GM18907 (cell line): ENCODE measurements at regions not wholly inside any gene's neighbourhood (a gene's known extent, or its start where the extent isn't known, plus 50 kb on each side); places are given as distances from the start of the nearest gene placed in this dataset.
"Not testable (repeated sequence)": the region's sequence is repeated elsewhere in the genome, so short reads cannot be mapped to it uniquely, and the experiment has no call there.

Experiments
- ATAC-seq: cut with Tn5 transposase; IDR thresholded peaks from one replicate; pipeline ENCODE4 v1.9.1; 2021; ENCODE audit warnings: mild to moderate bottlenecking, moderate library complexity; ENCODE audit not compliant: unreplicated experiment

- no peak for ATAC-seq
Observed at GRCh38 chrX:53883196-53883595, 161.1 kb downstream of the PHF8 start.

- ATAC-seq = no peak
Observed at GRCh38 chrX:53882331-53882730, 161.9 kb downstream of the PHF8 start.

DNA sequence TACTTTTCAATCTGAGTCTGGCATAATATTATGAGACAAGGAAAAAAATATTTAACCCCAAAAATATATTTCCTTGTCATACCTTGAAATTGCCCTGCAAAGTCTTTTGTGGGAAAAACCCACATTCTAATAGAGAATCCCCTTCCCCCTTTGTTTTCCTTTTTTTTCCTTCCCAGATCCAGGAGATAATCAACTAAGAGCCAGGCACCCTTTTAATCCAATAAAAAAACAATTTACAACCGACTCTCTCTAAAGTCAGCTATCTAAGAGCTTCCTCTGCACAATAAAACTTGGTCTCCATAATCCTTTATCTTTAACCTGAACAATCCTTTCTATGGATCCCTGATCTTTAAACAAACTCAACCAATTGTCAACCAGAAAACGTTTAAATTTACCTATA, 163.5 kb downstream of the PHF8 start:
- ATAC-seq = not testable (repeated sequence)

DNA sequence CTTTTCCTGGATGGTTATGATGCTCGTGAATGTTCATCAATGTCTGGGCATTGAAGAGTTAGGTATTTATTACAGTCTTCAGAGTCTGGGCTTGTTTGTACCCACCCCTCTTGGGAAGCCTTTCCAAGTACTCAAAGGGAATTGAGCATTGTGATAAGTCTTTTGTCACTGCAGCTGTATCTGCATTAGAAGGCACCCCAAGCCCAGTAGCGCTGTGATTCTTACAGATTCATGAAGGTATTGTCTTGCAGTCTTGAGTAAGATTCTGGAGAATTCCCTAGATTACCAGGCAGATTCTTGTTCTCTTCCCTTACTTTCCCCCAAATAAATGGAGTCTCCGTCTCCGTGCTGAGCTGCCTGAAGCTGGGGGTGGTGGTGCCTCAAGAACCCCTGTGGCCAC, 173.4 kb upstream of the HUWE1 start:
- ATAC-seq = no peak

GRCh38 chrX:53831662-53832635, 145.4 kb upstream of the HUWE1 start:
- ATAC-seq = peak; percentile 81

GRCh38 chrX:53824686-53825085, 138.2 kb upstream of the HUWE1 start:
- no peak for ATAC-seq

DNA sequence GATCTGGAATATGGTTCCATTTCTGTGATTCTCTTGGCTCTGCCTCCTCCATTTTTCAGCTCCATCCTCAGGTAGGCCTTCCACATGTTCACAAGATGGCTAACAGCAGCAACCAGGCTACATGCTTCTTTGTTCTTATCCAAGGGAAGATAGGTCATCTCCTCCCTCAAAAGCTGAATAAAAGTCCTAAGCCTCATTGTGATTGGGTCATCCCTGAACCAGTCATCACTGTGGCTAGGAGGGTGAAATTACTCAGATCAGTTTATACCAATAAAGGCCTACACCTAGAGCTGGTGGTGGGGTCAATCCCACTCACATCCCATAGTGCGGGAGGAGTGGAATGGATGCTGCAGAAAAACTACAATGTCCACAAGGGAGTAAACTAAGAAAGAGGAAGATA, 131.6 kb upstream of the HUWE1 start:
- ATAC-seq = not testable (repeated sequence)

DNA sequence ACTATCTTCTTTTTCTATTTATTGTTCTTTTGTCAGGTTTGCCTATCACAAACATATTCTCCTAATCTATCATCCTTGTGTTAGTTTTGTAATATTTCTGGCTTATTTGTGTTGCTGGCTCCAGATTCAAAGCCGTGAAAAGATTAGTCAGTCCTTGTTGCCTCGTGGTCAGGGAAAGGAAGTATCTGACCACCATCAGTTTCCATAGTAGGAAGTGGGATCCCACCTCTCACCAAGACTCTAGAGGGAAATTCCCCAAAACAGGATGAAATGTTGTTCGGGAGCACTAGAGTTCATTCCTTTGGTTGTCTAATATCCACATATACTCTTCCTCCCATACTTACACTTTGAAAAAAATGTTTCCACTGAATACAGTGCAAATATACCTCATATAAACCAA, 131.0 kb upstream of the HUWE1 start:
- ATAC-seq = no peak

DNA sequence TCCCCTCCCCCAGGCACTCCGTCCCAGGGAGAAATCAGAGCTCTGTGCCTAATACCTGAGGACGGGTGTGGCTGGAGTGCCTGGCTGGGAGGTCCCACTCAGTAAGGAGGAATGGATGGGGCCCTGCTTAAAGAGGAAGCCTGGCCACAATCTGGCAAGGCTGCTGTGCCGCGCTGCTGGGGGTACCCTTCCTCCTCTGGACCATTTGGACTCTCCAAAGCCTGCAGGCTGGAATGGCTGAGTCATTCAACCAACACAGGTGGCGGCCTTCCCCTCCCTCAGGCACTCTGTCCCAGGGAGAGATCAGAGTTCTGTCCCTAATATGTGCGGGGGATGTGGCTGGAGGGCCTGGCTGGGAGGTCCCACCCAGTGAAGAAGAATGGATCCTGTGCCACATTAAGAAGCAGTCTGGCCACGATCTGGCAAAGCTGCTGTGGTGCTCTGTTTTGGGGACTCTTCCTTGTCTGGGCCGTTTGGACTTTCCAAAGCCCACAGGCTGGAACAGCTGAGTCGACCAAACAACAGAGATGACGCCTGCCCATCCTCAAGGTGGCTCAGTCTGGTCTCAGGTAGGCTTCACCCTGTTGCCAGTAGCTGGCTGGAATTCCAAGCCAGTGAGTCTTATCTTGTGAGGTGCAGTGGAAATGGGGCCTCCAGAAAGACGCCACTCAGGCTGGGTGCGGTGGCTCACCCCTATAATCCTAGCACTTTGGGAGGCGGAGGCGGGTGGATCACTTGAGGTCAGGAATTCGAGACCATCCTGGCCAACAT, 127.3 kb upstream of the HUWE1 start:
- no peak for ATAC-seq

DNA sequence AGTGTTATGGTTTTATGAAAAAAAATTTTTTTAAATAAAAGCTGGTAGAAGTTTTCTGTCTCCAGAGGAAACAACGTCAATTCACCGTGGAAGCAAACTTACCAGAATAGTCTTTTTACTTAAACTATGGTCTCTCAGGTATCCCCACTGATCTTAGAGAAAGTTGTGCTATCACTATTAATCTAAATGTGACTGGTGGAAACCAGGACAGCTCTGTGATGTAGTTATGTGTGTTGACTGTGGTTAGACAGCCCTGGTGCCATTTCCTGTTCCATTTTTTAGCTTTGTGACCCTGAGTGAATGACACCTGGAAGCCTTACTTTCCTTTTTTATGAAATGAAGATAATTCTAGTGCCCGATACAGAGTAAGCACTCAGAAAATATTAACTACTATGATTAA, 111.8 kb upstream of the HUWE1 start:
- ATAC-seq = no peak

DNA sequence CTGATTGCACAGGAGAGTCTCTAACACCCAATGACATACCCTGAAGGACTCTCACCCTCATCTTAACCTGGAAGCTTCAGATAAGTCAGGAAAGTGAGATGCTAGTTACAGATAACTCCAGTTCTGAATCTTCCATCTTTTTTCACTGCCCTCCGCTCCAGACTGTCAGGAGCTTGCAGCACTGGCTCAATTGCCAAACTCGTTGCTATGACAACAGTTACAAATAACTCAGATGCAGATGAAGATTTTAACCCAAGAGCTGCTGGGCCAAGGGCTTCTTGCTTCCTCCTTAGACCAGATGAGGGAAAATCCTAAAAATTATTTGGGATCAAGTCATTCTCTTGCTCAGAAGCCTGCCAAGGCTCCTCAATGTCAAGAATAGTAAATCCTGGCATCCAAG, 109.1 kb upstream of the HUWE1 start:
- ATAC-seq = no peak

- ATAC-seq = no peak
Observed at GRCh38 chrX:53794181-53794580, 107.7 kb upstream of the HUWE1 start.

GRCh38 chrX:53768865-53769264, 82.3 kb upstream of the HUWE1 start:
- no peak for ATAC-seq

GRCh38 chrX:53768451-53768850, 81.9 kb upstream of the HUWE1 start:
- ATAC-seq = no peak

DNA sequence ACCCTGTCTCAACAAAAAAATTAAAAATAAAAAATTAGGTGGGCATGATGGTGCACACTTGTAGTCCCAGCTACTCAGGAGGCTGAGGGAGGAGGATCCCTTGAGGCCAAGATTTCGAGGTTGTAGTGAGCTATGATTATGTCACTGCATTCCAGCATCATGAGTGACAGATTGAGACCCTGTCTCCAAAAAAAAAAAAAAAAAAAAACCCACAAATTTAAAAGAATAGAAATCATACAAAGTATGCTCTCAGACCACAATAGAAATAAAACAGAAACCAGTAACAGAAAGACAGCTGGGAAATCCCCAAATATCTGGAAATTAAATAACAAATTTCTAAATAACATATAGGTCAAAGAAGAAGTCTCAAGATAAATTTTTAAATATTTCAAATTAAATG, 81.0 kb upstream of the HUWE1 start:
- no peak for ATAC-seq

DNA sequence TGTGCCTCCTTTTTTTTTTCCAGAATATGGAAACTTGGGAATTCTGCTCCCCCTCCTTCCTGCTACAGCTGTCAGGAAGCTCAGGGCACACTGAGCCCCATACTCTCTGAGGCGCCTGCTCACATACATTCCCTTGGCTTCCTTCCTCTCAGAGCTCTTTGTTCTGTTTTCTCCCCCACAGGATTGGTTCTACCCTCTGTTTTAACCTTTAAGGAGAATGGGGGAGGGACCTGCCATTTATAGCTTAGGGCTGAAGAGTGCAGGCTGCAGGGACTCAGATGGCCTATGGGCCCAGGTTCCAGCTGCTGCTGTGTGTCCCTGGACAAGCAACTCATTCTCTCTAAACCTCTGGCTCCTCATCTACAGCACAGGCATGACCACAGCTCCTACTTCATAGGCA, 70.7 kb upstream of the HUWE1 start:
- not testable (repeated sequence) for ATAC-seq

GRCh38 chrX:53746718-53747117, 60.2 kb upstream of the HUWE1 start:
- ATAC-seq = no peak

- no peak for ATAC-seq
Observed at GRCh38 chrX:53743244-53743643, 56.7 kb upstream of the HUWE1 start.

DNA sequence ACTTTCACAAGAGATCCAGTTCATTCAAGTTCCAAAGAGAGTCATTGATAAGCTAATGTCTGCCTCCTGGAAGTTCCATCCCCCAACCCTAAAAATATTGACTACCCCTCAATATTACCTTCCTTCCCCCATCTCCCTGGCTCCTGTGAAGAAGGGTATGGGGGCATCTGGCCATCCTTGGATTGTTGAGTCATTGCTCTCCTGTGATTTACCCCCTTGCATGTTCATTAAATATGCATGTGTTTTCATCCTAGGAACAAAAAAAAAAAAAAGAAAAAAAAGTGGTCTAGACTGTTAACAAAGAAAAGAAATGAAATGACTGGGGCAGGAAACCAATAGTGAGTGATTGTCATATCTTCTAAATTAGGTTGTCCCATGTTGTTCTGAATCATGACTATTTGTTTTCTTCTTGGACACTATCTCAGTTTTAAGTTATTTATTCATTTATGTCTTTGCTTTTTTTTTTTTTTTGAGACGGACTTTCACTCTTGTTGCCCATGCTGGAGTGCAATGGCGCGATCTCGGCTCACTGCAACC, 51.9 kb upstream of the HUWE1 start:
- no peak for ATAC-seq
